HG03457 (cell line): ENCODE measurements at regions not wholly inside any gene's neighbourhood (a gene's known extent, or its start where the extent isn't known, plus 50 kb on each side); places are given as distances from the start of the nearest gene placed in this dataset.
"Not testable (repeated sequence)": the region's sequence is repeated elsewhere in the genome, so short reads cannot be mapped to it uniquely, and the experiment has no call there.

Source experiments
- ATAC-seq: cut with Tn5 transposase; IDR thresholded peaks from one replicate; pipeline ENCODE4 v1.9.1; 2021; ENCODE audit warnings: moderate number of reproducible peaks; ENCODE audit not compliant: unreplicated experiment

DNA sequence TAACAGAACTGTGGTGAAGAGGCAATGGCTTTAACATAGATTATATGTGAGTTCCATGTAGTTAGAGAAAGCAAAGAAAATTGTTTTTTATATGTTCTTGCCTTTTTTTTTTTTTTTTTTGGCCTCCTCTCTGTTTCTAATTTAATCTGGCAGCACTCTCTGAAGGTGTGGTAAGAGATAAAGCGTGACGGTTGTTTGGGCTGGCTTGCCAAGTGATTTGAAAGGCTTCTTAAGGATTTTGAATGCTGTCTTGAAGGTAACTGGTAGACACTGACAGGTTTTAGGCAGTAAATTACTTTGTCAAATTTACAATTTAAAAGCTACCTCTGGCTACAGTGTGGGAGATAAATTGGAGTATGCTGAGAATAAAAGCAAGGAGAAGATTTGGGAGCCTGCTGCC lies 269.3 kb upstream of the HS3ST1 start:
- ATAC-seq = no peak

DNA sequence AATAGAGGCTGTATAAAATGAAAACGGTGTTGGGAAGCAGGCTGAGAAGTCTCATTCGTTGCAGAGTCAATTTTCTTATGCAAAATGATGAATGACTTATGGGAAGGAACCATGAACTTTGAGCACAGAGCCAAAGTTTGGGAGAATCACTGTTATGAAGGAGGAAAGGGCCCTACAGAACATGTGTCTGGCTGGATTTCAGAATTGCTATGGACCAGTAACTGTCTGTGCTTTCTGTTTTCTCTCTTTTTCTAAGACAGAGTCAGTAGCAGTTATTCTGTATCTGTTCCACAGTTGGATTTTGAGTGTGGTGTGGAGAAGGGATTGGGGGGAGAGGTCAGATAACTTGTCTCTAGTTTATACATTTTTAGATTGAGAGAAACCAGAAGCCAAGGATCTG lies 265.0 kb upstream of the HS3ST1 start:
- no peak for ATAC-seq

GRCh38 chr4:11691236-11691635 lies 262.5 kb upstream of the HS3ST1 start:
- ATAC-seq = no peak

GRCh38 chr4:11687727-11688126 lies 259.0 kb upstream of the HS3ST1 start:
- ATAC-seq = no peak

DNA sequence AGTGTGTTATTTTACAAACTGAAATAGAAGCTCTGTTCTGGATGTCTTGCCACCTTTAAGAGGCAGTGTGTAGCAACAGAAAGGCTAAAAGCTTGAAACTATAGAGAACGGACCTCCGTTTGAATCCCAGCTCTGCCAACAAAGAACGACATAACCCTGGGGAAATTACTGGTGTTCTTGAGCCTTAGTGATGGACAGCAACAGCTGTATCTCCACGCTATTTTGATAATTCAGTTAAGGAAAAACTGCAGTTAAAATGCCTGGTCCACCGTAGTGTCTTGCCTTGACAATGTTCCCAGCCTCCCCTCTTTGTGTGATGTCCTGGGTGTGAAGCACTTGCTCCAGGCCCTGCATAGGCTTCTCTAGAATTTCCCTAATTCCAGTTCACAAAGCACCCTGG lies 256.8 kb upstream of the HS3ST1 start:
- no peak for ATAC-seq

DNA sequence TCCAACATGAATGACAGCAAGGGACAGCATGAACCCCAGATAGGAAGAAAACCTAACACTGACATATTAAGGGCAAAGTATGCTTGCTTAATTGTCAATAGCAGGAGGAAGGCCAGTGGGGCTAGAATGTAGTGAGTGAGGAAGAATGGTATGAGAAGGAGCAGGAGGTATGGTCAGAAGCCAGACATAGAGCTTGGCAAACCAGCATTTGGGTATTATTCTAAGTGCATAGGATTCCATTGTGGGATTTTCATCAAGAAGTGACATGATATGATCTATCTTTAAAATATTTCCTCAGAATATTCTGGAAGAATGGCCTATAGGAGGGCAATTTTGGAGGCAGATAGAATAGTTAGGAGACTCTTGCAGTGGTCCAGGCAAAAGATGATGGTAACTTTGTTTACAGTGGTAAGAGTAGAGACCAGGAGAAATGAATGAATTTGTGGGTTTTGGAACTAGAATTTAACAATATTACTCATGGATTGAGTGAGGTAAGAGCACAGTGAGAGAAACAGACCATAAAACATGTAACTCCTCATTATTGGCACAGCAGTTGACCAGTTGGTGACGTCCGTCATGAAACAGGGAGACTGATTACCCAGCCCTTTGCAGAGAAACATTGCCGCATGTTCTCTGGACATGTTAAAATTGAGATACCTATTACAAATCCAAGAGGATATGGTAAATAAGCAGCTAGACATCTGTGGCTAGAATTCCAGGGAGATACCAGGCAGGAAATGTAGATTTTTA lies 246.5 kb upstream of the HS3ST1 start:
- ATAC-seq = no peak

DNA sequence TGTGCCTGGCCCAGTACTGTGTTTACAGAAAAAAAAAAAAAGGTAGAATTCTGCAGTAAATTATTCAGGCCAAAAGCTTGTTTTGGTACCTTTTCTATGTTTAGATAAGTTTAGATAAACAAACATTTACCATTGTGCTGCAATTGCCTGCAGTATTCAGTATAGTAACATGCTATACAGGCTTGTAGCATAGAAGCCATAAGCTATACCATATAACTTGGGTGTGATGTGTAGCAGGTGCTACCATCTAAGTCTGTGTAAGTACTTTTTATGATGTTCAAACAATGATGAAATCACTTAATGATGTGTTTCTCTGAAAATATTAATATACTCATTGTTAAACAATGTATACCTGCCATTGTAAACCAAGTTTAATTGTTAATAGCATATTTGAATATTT lies 241.6 kb upstream of the HS3ST1 start:
- no peak for ATAC-seq

DNA sequence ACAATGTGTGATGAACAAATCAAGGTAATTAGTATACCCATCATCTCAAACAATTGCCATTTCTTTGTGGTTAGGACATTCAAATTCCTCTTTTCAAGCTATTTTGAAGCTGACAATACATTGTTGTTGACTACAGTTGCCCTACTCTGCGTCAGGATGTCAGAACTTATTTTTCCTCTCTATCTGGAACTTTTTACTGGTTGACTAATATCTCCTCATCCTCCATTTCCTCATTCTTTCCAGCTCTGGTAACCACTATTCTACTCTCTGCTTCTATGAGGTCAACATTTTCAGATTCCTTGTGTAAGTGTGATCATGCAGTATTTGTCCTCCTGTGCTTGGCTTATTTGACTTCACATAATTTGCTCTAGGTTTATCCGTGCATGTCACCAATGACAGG lies 240.5 kb upstream of the HS3ST1 start:
- no peak for ATAC-seq

DNA sequence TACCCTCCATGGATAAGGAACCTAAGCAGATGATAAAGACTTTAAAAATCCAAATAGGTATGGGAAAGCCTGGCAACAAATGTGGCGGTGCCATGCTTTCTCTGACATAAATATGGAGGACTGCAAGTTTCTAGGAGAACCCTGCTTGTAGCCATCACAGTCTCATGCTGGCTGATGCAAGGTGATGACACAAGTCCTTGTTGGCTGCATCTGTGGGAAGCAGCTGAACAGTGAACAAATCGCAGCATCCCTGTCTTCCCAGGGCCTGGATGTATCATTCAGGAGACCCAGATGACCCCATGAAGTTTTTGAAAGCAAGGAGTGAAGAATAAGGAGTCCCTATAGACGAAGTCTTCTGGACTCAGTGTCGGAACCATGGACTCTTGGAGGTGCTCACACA lies 234.4 kb upstream of the HS3ST1 start:
- ATAC-seq = no peak

DNA sequence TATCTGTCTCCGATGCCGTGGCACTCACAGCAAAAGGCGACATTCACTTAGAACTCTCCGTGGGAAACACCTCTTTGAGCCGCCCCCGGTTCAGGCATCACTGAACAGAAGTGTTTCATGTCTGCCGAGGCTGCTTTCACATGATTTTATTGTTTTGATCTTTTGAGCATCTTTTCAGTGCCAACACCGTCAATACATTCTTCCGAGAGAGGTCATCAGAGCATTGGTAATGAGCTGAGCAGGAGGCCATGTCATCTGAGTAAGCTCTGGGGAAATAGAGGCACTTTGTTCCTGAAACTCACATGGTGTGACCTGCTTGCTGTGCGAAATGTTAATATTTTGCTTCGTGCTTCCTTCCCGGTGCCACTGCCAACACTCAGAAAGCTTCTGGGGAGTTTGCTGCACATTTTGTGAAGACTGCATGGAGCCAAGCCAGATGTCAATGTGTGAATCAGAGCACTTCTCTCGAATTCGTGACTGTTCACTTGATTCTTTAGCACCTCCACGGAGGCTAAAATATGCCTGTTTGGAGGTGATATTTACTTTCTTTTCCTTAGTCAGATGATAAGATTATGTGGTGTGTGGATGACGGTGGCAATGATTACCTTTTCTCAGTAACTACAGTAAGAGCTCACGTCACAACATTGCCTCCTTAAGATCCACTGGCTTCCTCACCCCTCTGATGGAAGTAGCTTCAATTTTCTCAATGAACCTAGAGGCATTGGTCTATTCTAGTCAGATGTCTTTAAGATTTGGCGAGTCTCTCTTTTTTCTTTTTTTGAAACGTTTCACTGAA lies 222.3 kb upstream of the HS3ST1 start:
- no peak for ATAC-seq

GRCh38 chr4:11647433-11647832 lies 218.7 kb upstream of the HS3ST1 start:
- no peak for ATAC-seq

DNA sequence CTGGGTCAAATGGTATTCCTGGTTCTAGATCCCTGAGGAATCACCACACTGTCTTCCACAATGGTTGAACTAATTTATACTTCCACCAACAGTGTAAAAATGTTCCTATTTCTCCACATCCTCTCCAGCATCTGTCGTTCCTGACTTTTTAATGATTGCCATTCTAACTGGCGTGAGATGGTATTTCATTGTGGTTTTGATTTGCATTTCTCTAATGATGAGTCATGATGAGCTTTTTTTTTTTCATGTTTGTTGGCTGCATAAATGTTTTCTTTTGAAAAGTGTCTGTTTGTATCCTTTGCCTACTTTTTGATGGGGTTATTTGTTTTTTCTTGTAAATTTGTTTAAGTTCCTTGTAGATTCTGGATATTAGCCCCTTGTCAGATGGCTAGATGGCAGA lies 214.4 kb upstream of the HS3ST1 start:
- not testable (repeated sequence) for ATAC-seq

- ATAC-seq = no peak
Measured at GRCh38 chr4:11640584-11640983, 211.9 kb upstream of the HS3ST1 start.

DNA sequence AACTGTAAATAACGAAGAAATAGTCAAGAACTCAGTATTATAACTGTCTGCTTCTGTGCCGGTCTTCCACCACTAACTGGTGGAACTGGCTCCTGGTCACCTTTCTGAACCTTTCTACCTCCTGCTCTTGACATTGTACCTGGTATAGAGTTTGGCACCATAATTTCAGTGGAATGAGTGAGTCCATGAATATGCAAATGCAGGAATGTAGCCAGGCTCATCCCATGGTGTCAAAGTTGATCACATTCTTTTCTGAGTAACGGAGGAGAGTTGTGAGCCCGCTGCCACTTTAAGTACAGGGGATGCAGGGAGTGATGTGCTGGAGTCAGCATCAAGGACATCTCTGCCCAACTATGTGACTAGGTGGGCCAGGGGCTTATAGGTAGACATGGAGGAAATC lies 207.9 kb upstream of the HS3ST1 start:
- ATAC-seq = no peak

GRCh38 chr4:11636031-11636430 lies 207.3 kb upstream of the HS3ST1 start:
- ATAC-seq = no peak

DNA sequence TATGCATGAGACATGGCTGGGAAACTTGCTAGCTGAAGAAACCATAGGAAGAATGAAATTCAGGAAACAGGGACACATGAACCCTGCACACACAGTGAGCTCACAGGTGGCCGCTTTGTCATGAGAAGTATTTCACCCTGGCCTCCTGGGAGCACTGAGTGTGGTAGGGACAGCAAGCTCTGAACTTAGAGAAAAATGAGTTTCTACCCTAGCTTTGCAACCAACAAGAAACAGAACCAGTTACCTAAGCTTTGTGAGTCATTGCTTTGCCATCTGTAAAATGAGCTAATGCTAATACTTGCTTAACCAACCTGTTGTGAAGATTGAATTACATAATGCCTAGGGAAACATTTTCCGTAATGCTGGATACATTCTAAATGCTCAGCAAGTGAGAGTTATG lies 206.6 kb upstream of the HS3ST1 start:
- ATAC-seq = no peak

DNA sequence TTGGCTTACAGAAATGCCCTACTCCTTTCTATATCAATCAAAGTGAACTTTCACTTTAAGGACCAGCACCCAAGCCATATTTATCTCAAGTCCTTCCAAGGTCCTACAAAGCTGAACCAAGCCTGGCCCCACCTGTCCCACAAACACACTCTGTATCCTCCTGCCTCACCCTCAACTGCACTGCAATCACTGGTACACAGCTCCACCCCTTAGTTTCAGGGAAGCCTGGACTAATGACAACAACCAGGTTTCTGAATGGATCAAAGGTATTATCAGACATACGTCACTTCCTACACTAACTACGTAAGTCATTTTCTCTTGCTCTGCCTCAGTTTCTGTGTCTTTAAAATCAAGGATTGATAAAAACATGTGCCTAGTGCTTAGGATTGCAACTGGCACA lies 205.6 kb upstream of the HS3ST1 start:
- no peak for ATAC-seq

- no peak for ATAC-seq
Measured at GRCh38 chr4:11633430-11633829, 204.7 kb upstream of the HS3ST1 start.

GRCh38 chr4:11632483-11632882 lies 203.8 kb upstream of the HS3ST1 start:
- ATAC-seq = no peak

DNA sequence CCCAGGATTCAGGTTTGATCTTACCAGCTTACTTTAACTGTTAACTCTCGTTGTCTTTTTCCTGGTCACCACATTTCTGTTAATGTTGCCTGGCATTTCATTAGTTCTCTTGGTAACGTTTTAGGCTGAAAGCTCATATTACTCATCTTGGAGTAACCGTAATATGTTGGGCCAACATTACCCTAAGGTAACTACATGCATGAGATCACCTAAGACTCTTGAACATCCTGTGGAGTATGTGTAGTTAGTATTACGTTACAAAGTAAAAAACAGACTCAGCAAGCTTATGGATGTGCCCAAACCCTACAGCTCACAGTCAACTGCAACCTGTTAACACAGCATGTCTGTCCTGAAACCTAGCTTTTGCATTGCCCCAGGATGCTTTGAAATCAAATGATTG lies 203.3 kb upstream of the HS3ST1 start:
- no peak for ATAC-seq

GRCh38 chr4:11631416-11631815 lies 202.7 kb upstream of the HS3ST1 start:
- ATAC-seq = no peak

DNA sequence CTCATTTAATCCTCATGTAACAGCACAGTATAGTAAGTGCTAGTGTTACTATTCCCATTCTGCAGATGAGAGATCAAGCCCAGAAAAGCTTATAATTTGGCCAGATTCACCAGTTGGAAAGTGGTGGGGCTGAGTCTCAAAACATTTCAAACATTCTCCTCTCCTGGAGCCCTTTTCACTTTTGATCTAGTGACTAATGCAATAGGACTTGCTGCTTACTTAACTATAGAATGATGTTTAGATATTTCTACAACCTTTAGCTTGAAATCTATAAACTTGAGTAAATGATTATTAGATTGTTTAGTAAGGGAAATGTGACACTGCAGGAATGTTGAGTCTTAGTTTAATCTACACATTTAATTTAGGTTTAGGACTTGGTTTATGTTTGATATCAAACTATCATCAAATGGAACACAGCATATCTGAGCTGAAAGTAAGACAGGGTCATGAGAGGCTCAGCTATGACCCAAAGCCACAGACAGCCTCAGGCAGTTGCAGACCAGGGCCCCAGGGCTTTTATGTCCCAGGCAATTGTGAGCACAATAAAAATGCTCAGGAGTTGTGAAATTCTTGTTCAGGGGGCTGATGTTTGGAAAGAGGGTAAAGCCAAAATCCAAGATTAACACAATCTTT lies 199.5 kb upstream of the HS3ST1 start:
- no peak for ATAC-seq
